Mammary epithelial cell (primary cell): ENCODE measurements at regions not wholly inside any gene's neighbourhood (a gene's known extent, or its start where the extent isn't known, plus 50 kb on each side); places are given as distances from the start of the nearest gene placed in this dataset.

Experiments used
- CTCF ChIP-seq, 2 donors: IDR thresholded peaks in 1 of 2; conservative IDR thresholded peaks in 1 of 2; 2 replicates each; pipeline ENCODE4 v1.5.1; 2011 to 2012; ENCODE audit warnings: inconsistent platforms in 2 of 2, low read length in 2 of 2, mild to moderate bottlenecking in 2 of 2, control low read depth in 1 of 2, low read depth in 1 of 2; ENCODE audit not compliant: insufficient read depth in 1 of 2; ENCODE audit errors: extremely low read depth in 1 of 2
- EZH2 ChIP-seq: IDR thresholded peaks from 2 replicates; pipeline ENCODE4 v1.6.1; 2012; ENCODE audit warnings: low read length, inconsistent platforms, borderline replicate concordance

GRCh38 chr3:57001356-57001755 lies 59.1 kb upstream of the SPATA12 start:
- no peak for TF ChIP-seq EZH2
- TF ChIP-seq CTCF (conservative IDR thresholded peaks at IDR 0.05 in 1 of 2, IDR thresholded peaks at IDR 0.05 in 1 of 2; ENCODE audit: extremely low read depth in 1 of 2, insufficient read depth in 1 of 2, low read depth in 1 of 2, low read length in 2 of 2) = no peak
